HG02623 (cell line): ENCODE measurements at regions not wholly inside any gene's neighbourhood (a gene's known extent, or its start where the extent isn't known, plus 50 kb on each side); places are given as distances from the start of the nearest gene placed in this dataset.
"Not testable (repeated sequence)": the region's sequence is repeated elsewhere in the genome, so short reads cannot be mapped to it uniquely, and the experiment has no call there.

Experiments used
- ATAC-seq: cut with Tn5 transposase; IDR thresholded peaks from one replicate; pipeline ENCODE4 v1.9.1; 2021; ENCODE audit warnings: moderate library complexity; ENCODE audit not compliant: unreplicated experiment

DNA sequence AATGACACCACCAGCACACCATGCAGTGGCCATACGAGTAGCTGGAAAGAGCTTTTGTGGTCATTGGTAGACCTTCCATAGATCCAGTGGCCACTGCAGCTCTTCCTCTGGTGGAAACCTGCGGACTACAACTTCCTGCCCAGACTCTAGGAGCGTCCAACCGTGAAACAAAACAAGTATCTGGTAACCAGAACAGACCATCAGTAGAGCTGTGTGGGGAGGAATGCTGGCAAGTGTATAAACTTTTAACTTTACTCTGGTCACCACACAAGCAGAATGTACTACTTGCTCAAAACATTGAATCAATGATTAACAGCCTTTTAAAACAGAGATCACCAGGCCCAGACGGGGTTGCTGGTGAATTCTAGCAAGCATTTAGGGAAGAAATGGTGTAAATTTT, 154.7 kb upstream of the DGKB start:
- no peak for ATAC-seq

DNA sequence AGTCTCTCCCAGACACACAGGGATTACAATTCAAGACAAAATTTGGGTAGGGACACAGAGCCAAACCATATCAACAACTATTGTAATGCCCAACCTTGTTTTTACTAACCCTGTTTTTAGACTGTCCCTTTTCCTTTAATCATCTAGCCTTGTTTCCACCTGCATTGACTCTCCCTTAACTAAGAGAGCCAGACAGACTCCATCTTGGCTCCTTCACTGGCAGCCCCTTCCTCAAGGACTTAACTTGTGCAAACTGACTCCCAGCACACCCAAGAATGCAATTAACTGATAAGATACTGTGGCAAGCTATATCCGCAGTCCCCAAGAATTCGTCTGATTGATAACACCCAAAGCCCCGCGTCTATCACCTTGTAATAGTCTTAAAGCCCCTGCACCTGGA, 151.8 kb upstream of the DGKB start:
- not testable (repeated sequence) for ATAC-seq

DNA sequence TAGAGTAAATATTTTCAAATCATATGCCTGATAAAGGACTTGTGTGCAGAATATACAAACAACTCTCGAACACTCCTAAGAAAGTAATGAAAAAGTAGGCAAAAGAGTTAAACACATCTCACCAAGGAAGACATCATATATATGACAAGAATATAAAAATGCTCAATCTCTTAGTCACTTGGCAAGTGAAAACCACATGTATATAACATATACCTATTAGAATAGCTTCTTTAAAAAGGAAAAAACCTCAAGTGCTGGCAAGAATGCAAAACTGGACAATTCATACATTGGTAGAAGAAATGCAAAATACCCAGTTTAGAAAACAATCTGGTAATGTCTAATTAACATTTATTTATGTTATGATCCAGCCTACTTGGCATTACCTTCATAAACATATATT, 146.6 kb upstream of the DGKB start:
- ATAC-seq, result no peak

DNA sequence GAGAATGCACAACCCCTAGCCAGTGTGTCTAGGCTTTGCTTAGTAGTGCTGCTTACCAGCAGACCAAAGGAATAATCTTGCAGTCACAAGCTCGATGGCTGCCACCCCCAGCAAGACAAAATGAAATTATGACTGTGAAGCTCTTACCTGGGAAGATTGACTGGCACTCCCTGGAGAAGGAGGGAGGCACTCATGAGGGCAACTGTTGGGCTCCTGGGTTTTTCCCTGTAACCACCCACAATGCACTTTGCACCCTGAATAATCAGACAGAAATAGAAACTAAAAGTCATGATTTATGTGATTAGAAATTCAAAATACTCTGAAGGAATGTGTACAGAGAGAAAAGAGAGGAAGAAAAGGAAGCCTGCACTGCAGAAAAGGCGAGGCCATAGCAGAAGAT, 144.3 kb upstream of the DGKB start:
- ATAC-seq, result no peak

DNA sequence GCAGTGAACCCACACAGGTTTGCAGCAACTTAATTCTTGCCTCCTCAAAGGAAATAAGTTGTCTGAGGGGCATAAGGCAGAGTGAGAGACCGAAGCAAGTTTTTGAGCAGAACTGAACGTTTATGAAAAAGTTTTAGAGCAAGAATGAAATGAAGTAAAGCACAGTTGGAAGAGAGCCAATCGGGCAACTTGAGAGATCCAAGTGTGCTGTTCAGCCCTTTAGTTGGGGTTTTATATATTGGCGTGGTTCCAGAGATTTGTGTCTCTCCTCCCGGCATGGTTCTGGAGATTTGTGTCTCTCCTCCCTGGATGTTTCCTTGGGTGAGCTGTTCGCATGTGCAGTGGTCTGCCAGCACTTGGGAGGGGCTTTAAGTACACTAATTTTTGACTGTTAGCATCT, 141.4 kb upstream of the DGKB start:
- ATAC-seq, result no peak

DNA sequence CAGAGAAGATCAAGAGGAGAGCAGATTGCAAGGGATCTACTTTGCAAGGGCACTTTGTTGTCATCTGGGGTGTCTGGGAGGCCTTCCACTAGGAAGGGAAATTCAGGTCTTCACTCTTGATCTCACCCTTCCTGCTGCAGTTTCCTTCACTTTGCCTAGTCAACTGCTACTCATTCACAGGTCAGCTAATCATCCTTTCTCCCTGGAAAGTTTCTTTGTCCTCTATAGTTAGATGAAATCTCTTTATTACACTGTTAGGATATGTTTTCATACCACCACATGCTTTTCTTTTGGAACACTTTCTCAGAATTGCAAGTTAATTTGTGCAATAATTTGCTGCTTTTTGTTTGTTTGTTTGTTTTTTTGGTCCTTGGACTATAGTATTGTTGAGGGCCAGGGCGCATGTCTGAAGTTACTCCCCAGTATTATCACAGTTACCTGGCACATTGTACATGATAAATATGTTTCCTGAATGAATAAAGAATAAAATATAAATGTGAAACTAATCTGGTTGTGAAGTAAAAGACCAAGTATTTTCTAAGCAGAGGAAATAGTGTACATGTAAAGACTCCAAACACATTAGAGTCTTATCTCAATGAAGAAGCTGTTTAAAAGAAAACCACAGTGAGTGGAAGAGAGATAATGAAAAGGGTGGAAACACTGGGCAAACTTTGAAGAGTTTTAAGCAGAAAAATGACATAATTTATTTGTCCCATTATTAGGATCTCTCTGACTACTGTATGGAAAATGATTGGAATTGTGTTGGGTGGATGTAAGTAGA, 139.9 kb upstream of the DGKB start:
- no peak for ATAC-seq

DNA sequence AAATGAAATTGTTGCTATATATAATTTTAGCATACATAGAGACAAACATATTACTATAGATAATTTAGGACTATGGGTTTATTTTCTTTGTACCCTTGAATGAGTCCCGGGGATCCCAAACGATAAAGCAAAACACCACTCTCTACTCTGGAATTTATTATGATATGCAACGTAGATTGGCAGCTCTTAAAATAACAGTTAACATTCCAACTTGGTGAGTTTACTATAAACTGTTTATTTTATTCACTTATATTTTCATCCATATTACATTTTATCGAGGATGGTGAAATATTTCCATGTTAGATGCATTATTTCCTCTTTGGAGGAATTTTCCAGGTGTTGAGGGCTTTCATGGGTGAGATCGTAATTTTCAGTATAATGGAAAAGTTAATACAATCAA, 138.7 kb upstream of the DGKB start:
- no peak for ATAC-seq

DNA sequence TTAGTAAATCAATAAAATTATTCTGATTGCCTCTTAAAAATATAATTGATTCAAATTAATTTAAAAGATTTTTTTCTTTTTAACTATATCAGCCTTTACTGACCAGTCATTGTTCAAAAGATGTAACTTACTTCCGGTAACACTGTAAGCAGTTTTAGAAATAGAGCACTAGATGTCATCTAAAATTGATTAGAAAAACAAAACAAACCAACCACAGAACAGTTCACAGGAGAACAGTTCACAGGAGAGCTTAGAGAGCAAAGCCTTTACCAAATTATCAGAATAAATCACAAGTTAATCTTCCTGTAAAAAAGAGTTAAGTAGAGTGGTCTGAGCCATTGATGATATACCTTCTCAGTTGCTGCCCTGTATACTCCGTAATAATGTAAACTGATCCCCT, 133.3 kb upstream of the DGKB start:
- ATAC-seq, result no peak

DNA sequence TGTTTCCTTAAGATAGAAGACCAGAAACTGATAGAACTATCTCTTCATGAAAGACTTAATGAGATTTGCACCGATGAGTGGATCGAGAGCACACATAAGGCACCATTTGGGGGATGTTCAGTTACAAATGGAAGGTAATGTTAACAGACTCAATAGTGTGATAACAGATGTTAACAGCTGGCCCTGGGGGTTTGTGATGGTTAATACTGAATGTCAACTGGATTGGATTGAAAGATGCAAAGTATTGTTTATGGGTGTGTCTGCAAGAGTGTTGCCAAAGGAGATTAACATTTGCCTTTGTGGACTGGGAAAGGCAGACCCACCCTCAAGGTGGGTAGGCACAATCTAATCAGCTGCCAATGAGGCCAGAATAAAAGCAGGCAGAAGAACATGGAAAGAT, 130.5 kb upstream of the DGKB start:
- no peak for ATAC-seq

DNA sequence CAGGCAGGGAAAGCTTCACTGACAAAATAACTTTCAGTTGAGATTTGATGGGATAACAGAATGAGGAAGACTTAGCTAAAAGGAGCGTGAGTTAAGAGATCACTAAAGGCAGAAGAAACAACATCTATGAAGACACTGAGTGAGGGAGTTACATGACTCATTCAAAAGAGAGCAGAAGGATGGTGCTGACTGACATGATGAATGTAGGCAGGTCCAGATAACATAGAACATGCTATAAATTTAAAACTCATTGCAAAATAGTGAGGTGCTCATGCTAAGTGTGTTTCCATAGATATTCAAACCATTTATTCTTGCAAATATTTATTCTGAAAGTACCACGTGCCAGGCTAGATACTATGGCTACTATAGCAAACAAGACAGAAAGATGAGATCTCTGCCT, 116.4 kb upstream of the DGKB start:
- no peak for ATAC-seq

DNA sequence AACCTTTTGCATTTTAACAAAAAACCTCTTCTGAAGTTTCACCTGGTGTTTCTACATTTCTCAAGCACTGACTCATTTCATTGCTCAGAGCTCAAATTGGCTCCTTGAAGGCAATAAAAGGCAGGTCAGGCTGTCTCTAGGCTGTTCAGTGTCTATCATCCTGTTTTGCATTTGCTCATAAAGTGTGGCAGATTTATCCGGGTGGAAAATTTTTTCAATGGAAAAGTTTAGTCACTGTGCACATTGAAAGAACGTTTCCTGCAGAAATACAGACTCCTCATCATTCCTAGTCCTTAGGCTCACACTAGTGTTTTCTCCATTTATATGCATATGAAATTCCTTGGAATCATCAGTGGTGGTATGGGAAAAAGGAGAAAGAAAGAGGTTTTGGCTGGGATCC, 114.2 kb upstream of the DGKB start:
- no peak for ATAC-seq

DNA sequence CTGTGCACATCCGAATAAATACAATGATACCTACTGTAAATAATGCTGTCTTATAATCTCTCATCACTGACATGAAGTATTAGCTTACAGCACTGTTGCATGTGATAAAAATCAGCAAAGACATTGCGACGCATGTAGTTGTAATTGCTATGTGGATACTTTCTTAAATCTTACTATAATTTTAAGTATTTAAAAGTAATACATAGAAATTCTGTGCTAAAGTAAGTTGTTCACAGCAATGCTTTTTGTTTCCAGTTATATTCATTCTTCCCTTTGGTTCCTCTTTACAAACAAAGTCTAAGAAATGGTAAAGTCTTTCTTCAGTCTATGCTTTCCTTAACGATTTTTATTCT, 113.7 kb upstream of the DGKB start:
- no peak for ATAC-seq

DNA sequence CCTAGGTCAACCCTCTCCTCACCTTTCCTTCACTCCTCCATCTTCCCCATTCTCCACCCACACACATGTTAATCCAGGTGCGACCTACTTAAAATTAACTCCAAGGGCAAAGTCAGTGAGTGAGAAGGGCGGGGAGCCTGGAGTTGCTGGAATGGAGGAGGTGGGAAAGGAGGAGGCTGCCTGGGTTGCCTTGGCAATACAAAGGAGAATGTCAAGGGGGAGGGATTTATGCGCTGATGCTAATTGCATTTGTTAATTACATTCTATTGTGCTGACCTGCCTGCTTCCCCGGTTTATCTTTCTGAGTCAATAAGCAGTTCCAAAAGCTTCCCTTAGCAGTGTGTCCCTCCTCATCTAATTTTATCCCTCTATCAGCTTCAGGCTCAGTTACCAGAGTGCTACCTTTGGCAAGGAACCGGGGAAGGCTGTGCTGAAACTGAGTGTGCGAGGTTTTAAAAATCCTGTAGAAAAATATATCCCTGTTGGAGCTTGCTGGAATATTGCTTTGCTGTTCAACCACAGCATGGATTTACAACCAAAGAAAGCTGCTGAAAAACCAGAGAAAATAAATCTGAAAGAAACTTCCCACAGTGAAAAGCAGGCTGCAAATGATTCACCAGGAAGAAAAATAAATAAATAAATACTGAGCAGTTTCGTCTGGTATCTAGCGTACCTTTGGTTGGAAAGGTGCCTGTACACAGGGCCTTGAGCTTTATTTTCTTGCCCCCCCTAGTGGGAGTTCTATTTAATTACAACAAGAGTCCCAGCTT, 113.2 kb upstream of the DGKB start:
- ATAC-seq, result peak; percentile 93

DNA sequence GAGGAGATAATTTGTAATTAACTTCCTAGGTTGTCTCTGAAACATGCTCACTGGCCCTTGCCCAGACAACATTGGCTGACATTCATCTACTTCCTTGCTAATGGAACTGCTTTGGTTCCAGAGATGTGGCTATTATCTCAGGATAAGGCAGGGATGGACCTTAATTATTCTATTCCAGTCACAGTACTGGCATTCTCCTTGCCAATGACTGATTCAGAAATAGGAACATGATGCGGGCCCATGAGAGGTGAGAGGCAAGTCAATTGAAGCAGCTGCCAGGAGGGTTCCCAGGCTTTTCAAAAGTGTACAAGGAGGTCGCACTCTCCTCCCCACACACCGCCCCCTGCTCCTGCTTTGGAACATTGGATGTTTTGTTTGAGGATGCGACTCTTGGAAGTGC, 109.6 kb upstream of the DGKB start:
- no peak for ATAC-seq

DNA sequence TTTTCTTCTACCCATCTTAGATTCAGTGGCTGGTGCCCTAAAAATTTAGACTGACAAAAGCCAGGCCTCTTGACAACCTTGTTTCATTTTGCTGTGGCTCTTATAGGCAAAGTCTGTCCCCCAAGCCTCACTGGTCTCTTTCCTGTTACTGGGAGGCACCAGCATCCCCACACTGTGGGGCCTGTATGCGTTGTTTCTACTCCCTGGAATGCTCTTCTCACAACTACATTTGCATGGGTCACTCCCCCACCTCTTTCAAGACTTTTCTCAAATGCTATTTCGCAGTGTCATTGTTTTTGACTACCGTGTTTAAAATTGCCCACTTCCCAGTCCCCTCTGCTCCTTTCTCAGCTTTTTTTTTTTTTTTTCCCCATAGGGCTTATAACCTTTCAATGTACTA, 108.7 kb upstream of the DGKB start:
- no peak for ATAC-seq

DNA sequence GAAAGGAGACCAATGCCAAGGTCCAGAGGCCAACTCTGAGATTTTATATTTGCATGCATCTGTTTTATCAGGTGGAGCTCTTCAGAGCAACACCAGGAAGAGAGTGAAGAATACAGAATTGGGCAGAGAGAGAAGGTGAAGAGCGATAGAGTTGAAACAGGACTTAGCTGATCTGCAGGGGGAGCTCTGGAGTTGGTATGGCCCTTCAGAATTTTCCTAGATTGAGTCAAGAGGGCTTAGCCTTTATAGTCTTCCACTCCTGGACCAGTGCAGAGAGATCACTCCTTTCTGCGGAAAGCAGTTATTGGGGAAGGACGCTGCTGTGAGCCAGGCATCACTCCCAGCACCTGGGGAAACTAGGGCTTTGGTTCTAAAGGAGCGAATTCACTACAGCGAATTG, 105.0 kb upstream of the DGKB start:
- no peak for ATAC-seq

DNA sequence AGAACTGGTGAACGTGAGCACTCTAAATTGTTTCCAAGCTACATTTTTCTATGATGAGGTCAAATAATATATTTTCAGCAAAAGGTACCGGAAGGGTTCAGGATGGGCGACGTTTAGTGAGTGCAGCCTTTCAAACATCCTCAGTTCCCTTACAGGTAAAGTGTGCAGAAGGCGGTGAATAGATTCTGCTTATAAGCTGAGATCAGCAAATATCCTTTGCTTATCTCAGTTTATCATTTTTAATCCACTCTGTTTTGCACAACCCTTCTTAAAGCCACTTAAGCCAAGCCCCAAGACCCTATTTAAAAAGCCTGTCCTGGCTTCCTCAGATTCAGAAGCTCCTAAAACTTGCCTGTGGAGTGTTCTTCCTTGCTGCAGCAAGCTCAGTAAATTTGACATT, 103.1 kb upstream of the DGKB start:
- no peak for ATAC-seq

DNA sequence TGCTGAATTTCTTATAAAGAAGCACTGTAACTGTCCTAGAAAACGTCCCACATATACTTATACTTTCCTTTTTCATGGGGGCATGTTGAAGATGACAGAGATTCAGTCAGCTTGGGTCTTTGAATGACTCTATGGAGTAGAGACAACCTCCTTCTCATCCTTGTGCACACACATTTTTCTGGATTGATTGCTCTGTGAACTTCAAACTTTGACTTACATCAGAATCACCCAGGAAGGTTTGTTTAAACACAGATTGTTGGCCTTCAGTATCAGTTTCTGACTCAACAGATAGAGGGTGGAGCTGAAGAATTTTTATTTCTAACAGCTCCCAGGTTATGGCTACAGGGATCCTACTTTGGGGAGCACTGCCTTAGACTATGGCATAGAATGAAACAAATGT, 97.6 kb upstream of the DGKB start:
- no peak for ATAC-seq

DNA sequence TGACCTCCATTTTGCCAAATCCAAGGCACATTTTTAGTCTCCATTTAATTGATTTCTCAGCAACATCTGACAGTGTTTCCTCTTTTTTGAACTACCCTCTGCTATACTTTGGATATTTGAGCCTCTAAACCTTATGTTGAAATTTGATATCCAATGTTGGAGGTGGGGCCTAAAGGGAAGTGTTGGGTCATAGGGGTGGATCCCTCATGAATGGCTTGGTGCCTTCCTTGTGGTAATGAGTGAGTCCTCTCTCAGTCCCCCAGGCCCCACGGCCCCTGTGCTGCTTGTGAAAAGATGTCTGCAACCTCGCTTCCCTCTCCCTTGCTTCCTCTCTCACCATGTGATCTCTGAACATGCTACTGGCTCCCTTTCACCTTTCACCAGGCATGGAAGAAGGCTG, 96.8 kb upstream of the DGKB start:
- no peak for ATAC-seq

DNA sequence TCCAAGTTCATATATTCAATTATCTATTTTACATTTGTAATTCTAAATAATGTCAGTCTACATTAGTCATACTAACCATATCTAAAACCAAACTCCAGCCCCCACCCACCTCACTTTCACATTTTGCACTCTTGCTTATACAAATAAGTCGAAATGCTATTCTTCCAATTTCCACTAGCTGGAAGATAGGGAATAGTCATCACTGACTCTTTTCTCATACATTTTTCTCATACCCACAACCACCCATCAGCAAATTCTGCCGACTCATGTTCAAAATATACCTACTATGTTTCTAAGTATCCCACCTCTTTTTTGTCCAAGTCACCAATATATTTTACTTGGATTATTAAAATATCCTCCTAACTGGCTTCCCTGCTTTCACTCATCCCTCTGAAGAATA, 93.2 kb upstream of the DGKB start:
- ATAC-seq, result no peak

DNA sequence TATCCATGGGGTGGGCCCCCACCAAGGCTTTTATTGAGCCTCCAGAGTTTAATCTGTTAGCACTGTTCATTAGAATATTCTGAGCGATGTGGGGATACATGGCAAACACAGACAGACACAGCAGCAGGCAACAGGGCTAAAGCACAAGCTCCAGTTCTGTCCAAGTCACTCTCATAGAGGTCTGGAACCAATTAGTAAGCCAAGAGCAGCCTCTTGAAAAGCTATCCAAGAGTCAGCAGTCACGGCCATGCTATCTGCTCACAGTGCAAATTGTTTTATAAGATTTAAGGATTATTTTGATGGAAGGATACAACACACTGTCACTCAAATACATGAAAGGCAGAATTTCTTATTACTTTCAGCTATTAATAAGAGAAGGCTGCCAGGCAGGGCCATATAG, 86.4 kb upstream of the DGKB start:
- no peak for ATAC-seq

DNA sequence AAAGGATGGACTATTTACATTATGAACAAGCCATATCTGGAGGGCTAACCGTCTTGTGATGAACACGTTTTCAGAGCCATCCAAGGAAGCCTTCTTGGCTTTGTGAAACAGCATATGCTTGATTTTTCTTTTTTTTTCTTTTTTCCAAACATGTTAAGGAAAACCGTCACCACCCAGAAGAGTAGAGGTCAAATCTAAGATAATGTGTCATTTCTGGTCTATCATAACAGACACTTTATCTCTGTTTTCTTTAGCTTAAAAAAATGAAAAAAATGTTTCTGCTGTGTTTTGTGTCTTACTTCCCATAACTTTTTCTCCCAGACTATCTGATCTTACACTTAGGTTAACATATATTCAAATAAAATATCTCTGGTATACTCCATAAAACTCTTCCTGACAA, 76.1 kb upstream of the DGKB start:
- no peak for ATAC-seq

DNA sequence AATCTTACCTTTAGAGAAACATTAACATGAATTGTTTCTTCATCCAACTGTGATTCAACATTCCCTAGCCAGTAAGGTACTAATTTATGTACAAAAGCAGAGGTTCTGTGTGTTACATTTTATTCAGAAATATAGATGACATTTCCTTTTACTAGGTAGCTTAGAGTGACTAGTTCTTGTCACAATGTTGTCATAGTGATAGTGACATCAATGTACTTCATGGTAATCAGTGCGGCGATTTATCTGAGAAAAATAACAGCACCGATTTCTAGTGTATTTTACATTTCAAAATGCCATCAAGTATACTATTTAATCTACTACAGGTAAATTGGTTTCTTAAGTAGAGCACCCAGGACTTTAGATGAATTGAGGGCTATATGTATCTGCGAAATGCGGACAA, 72.1 kb upstream of the DGKB start:
- ATAC-seq, result no peak
